HepG2 (cell line): ENCODE measurements at regions not wholly inside any gene's neighbourhood (a gene's known extent, or its start where the extent isn't known, plus 50 kb on each side); places are given as distances from the start of the nearest gene placed in this dataset.

ENCODE experiments used
- ATAC-seq: fragments of 200-7000 bp; cut with Tn5 transposase; 3 replicates; pipeline ENCODE4 v1.9.1; 2020; ENCODE audit warnings: mild to moderate bottlenecking, moderate library complexity
- BruUV-seq: library from RNA; stranded (reverse); fragments of 400-500 nt; replicated peaks from 2 replicates; lab custom pipeline; 2021; lab: Mats Ljungman, UMichigan
- CTCF ChIA-PET: fragments of 300-600 bp; formaldehyde crosslinking; extraction: SDS; loops from one replicate; lab custom pipeline; 2021; ENCODE audit warnings: low total read pairs, inconsistent platforms, low intra/inter-chr PET ratio; lab: Yijun Ruan, JAX
- POLR2A ChIA-PET: fragments of 350-600 bp; sonication (Branson Sonifier 250); formaldehyde crosslinking; loops from one replicate; lab custom pipeline; 2020; ENCODE audit warnings: antibody characterized with exemption, inconsistent platforms; lab: Yijun Ruan, JAX
- DNase-seq: peaks from one replicate; pipeline ENCODE4 v3.0.0-alpha.2; 2015; ENCODE audit warnings: low spot score
- FAIRE-seq: peaks from 3 replicates; lab custom pipeline; 2011; peaks lifted over from hg19 to GRCh38; lab: Jason Lieb, UNC
- H2AFZ ChIP-seq: one replicate; pipeline ENCODE4 v1.6.1; 2011; ENCODE audit warnings: low read length, inconsistent platforms
- H3K27ac ChIP-seq: fragments of 300-600 bp; 3 replicates; pipeline ENCODE4 v1.8.0; 2011; ENCODE audit warnings: mixed run types, mild to moderate bottlenecking, mixed read lengths, low read length, inconsistent platforms; ENCODE audit not compliant: insufficient read depth; ENCODE audit errors: extremely low read length
- H3K27me3 ChIP-seq, 2 experiments: fragments of 200-600 bp in 1 of 2; 2 replicates in 1 of 2; 3 replicates in 1 of 2; pipeline versions ENCODE4 v1.6.0 to v1.8.0; 2011; ENCODE audit warnings: low read length in 2 of 2, mild to moderate bottlenecking in 2 of 2, moderate library complexity in 2 of 2, inconsistent platforms in 1 of 2; ENCODE audit not compliant: insufficient read depth in 2 of 2, control insufficient read depth in 1 of 2
- H3K36me3 ChIP-seq, 2 experiments: fragments of 200-600 bp in 1 of 2; replicated peaks in 1 of 2; 2 replicates in 1 of 2; 3 replicates in 1 of 2; pipeline versions ENCODE4 v1.5.1 to v1.8.0; 2011; ENCODE audit warnings: low read length in 2 of 2, inconsistent platforms in 1 of 2; ENCODE audit not compliant: insufficient read depth in 2 of 2, control insufficient read depth in 1 of 2
- H3K4me1 ChIP-seq: 2 replicates; pipeline ENCODE4 v1.5.1; 2012; ENCODE audit warnings: low read length, inconsistent platforms; ENCODE audit not compliant: insufficient read depth
- H3K4me2 ChIP-seq: 2 replicates; pipeline ENCODE4 v1.6.0; 2011; ENCODE audit warnings: low read depth, low read length, inconsistent platforms
- H3K4me3 ChIP-seq, 3 experiments: fragments of 200-600 bp in 1 of 3; sonication (generic), shearing (Covaris generic) in 1 of 3; replicated peaks in 1 of 3; 2 replicates each; pipeline ENCODE4 v1.5.1; 2011 to 2016; ENCODE audit warnings: low read length in 3 of 3, inconsistent platforms in 2 of 3, low read depth in 2 of 3, mild to moderate bottlenecking in 2 of 3, control low read depth in 1 of 3, mixed read lengths in 1 of 3; ENCODE audit not compliant: insufficient read depth in 1 of 3
- H3K79me2 ChIP-seq: one replicate; pipeline ENCODE4 v1.6.1; 2011; ENCODE audit warnings: low read length, inconsistent platforms; ENCODE audit not compliant: insufficient read depth
- H3K9ac ChIP-seq: 2 replicates; pipeline ENCODE4 v1.6.0; 2011; ENCODE audit warnings: mild to moderate bottlenecking, low read depth, low read length, inconsistent platforms; ENCODE audit not compliant: insufficient read depth
- H3K9me3 ChIP-seq: 2 replicates; pipeline ENCODE4 v1.5.1; 2012; ENCODE audit warnings: mild to moderate bottlenecking, low read length
- H4K20me1 ChIP-seq: 2 replicates; pipeline ENCODE4 v1.6.0; 2011; ENCODE audit warnings: inconsistent platforms, mild to moderate bottlenecking, low read length, moderate library complexity; ENCODE audit not compliant: insufficient read depth
- CBX5 ChIP-seq: sonication (generic); formaldehyde crosslinking; IDR thresholded peaks from 2 replicates; pipeline ENCODE4 v1.4.0; 2020; ENCODE audit warnings: missing genetic modification reagents, borderline replicate concordance
- DMAP1 ChIP-seq: IDR thresholded peaks from 2 replicates; pipeline ENCODE4 v1.6.1; 2016
- HIVEP1 ChIP-seq: sonication (generic); formaldehyde crosslinking; IDR thresholded peaks from 2 replicates; pipeline ENCODE4 v1.4.0; 2020; ENCODE audit warnings: mild to moderate bottlenecking, missing genetic modification reagents
- JUNB ChIP-seq: sonication (generic); formaldehyde crosslinking; IDR thresholded peaks from 2 replicates; pipeline ENCODE4 v1.8.0; 2022; ENCODE audit warnings: missing genetic modification reagents, mild to moderate bottlenecking, borderline replicate concordance
- KLF9 ChIP-seq: IDR thresholded peaks from 2 replicates; pipeline ENCODE4 v1.6.1; 2016; ENCODE audit warnings: low read depth
- MTERF4 ChIP-seq: sonication (generic); formaldehyde crosslinking; IDR thresholded peaks from 2 replicates; pipeline ENCODE4 v1.8.0; 2023; ENCODE audit warnings: mild to moderate bottlenecking, missing genetic modification reagents
- NCOA5 ChIP-seq: sonication (generic); formaldehyde crosslinking; IDR thresholded peaks from 2 replicates; pipeline ENCODE4 v1.4.0; 2020; ENCODE audit warnings: missing genetic modification reagents
- PAF1 ChIP-seq: IDR thresholded peaks from 2 replicates; pipeline ENCODE4 v1.6.1; 2016; ENCODE audit warnings: missing genetic modification reagents, missing compliant biosample characterization
- RBFOX2 ChIP-seq: fragments of 200-400 bp; formaldehyde crosslinking; IDR thresholded peaks from 2 replicates; pipeline ENCODE4 v1.6.1; 2017; ENCODE audit warnings: low read depth, mild to moderate bottlenecking, low read length
- THYN1 ChIP-seq: sonication (generic); formaldehyde crosslinking; IDR thresholded peaks from 2 replicates; pipeline ENCODE4 v1.8.1; 2023; ENCODE audit warnings: low read depth, mild to moderate bottlenecking, moderate library complexity, missing genetic modification reagents, borderline replicate concordance
- ZNF101 ChIP-seq: sonication (generic); formaldehyde crosslinking; IDR thresholded peaks from 2 replicates; pipeline ENCODE4 v1.4.0; 2020; ENCODE audit warnings: mild to moderate bottlenecking, low read depth, missing genetic modification reagents, borderline replicate concordance
- ZNF230 ChIP-seq: sonication (generic); formaldehyde crosslinking; IDR thresholded peaks from 2 replicates; pipeline ENCODE4 v1.4.0; 2020; ENCODE audit warnings: mild to moderate bottlenecking, missing genetic modification reagents
- ZNF567 ChIP-seq: sonication (generic); formaldehyde crosslinking; IDR thresholded peaks from 2 replicates; pipeline ENCODE4 v1.8.1; 2023; ENCODE audit warnings: mild to moderate bottlenecking, missing genetic modification reagents, borderline replicate concordance
- ZNF619 ChIP-seq: sonication (generic); formaldehyde crosslinking; IDR thresholded peaks from 2 replicates; pipeline ENCODE4 v1.4.0; 2020; ENCODE audit warnings: mild to moderate bottlenecking, missing genetic modification reagents
- ZNF7 ChIP-seq: IDR thresholded peaks from 2 replicates; pipeline ENCODE4 v1.6.1; 2016; ENCODE audit warnings: missing biosample characterization, missing genetic modification reagents
- WGBS: methylation state at CpG from one replicate; pipeline ENCODE4 v1.1.6; 2017; ENCODE audit warnings: low lambda C conversion rate; 5-methylcytosine and 5-hydroxymethylcytosine counted together
- in situ Hi-C: cut with HindIII; loops from 2 replicates; pipeline ENCODE4 v1.10.0; 2017; ENCODE audit warnings: low pct_unique_long_range_greater_than_20kb; ENCODE audit not compliant: extremely low pct_ligation_motif_present
- intact Hi-C: fragments of 100-400 bp; cut with micrococcal nuclease; formaldehyde crosslinking; loops from one replicate; pipeline ENCODE4 v1.10.0; 2022; ENCODE audit not compliant: unreplicated experiment
- TF ChIP-seq, protein P1 (sequence below): sonication (generic); formaldehyde crosslinking; IDR thresholded peaks from 2 replicates; pipeline ENCODE4 v1.4.0; 2020; ENCODE audit warnings: missing genetic modification reagents, borderline replicate concordance

GRCh38 chr2:107585851-107586250, 240.8 kb upstream of the RGPD4 start:
- 2% methylated on average over 3 of the region's 3 CpGs for WGBS
- intact Hi-C loops (no loop called here), in situ Hi-C loops (no loop called here)
- H3K9me3 ChIP-seq: no peaks in the 10 kb centered on the region
- H3K9ac ChIP-seq: no peak overlapping the region
- no TSS peak for BruUV-seq
- no peak for DNase-seq
- no peaks in the 10 kb centered on the region; a peak in 1 of 5 replicates for H3K27me3 ChIP-seq
- no peak overlapping the region for H3K4me3 ChIP-seq
- H3K4me1 ChIP-seq: no peaks in the 10 kb centered on the region
- H3K36me3 ChIP-seq: no peaks in the 10 kb centered on the region
- CTCF ChIA-PET: no interaction called here
- no peak overlapping the region for H3K27ac ChIP-seq
- TF ChIP-seq DMAP1 (CRISPR knock-in tag): no peak
- no peak for TF ChIP-seq ZNF619 (CRISPR knock-in tag)
- no peak for TF ChIP-seq ZNF101 (CRISPR knock-in tag)
- no peak for TF ChIP-seq PAF1 (CRISPR knock-in tag)
- no peak for TF ChIP-seq THYN1
- TF ChIP-seq ZNF230 (CRISPR knock-in tag): no peak
- no peak for TF ChIP-seq RBFOX2
- TF ChIP-seq, all 625 proteins: peak for 0
- POLR2A ChIA-PET: no interaction called here
- Histone ChIP-seq H2AFZ (no peak overlapping the region), H3K4me2 (no peak overlapping the region), H4K20me1 (no peaks in the 10 kb centered on the region), H3K79me2 (no peaks in the 10 kb centered on the region)
- no peak for ATAC-seq
- no peak for FAIRE-seq

- H3K4me2 ChIP-seq: no peak overlapping the region
- no peak overlapping the region for H3K4me3 ChIP-seq
- H4K20me1 ChIP-seq: no peaks in the 10 kb centered on the region
- DNase-seq (no peak), FAIRE-seq (no peak), ATAC-seq (no peak)
- no peak overlapping the region for H3K27ac ChIP-seq
- H3K4me1 ChIP-seq: no peaks in the 10 kb centered on the region
- ChIA-PET POLR2A (no interaction called here), CTCF (no interaction called here)
- no peak overlapping the region for H3K9ac ChIP-seq
- no peaks in the 10 kb centered on the region; a peak in 1 of 5 replicates for H3K27me3 ChIP-seq
- H3K36me3 ChIP-seq: no peaks in the 10 kb centered on the region
- no peaks in the 10 kb centered on the region for H3K9me3 ChIP-seq
- 28% methylated on average over 5 of the region's 5 CpGs for WGBS
- BruUV-seq: no TSS peak
- H3K79me2 ChIP-seq: no peaks in the 10 kb centered on the region
- intact Hi-C loops: no loop called here
- no peak overlapping the region for H2AFZ ChIP-seq
- in situ Hi-C loops: no loop called here
- TF ChIP-seq MTERF4 (no peak), JUNB (CRISPR knock-in tag) (no peak), ZNF567 (CRISPR knock-in tag) (no peak), ZNF7 (CRISPR knock-in tag) (no peak), NCOA5 (no peak), DMAP1 (CRISPR knock-in tag) (no peak), HIVEP1 (CRISPR knock-in tag) (no peak), CBX5 (CRISPR knock-in tag) (no peak), KLF9 (CRISPR knock-in tag) (no peak)
- TF ChIP-seq, protein P1, sequence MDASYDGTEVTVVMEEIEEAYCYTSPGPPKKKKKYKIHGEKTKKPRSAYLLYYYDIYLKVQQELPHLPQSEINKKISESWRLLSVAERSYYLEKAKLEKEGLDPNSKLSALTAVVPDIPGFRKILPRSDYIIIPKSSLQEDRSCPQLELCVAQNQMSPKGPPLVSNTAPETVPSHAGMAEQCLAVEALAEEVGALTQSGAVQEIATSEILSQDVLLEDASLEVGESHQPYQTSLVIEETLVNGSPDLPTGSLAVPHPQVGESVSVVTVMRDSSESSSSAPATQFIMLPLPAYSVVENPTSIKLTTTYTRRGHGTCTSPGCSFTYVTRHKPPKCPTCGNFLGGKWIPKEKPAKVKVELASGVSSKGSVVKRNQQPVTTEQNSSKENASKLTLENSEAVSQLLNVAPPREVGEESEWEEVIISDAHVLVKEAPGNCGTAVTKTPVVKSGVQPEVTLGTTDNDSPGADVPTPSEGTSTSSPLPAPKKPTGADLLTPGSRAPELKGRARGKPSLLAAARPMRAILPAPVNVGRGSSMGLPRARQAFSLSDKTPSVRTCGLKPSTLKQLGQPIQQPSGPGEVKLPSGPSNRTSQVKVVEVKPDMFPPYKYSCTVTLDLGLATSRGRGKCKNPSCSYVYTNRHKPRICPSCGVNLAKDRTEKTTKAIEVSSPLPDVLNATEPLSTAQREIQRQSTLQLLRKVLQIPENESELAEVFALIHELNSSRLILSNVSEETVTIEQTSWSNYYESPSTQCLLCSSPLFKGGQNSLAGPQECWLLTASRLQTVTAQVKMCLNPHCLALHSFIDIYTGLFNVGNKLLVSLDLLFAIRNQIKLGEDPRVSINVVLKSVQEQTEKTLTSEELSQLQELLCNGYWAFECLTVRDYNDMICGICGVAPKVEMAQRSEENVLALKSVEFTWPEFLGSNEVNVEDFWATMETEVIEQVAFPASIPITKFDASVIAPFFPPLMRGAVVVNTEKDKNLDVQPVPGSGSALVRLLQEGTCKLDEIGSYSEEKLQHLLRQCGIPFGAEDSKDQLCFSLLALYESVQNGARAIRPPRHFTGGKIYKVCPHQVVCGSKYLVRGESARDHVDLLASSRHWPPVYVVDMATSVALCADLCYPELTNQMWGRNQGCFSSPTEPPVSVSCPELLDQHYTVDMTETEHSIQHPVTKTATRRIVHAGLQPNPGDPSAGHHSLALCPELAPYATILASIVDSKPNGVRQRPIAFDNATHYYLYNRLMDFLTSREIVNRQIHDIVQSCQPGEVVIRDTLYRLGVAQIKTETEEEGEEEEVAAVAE: no peak
Observed at GRCh38 chr2:107588181-107588580, 238.5 kb upstream of the RGPD4 start.
